IPS DF 6.9 (cell line): ENCODE measurements at regions not wholly inside any gene's neighbourhood (a gene's known extent, or its start where the extent isn't known, plus 50 kb on each side); places are given as distances from the start of the nearest gene placed in this dataset.

ENCODE experiments used
- DNase-seq: peaks from one replicate; pipeline ENCODE4 v3.0.0-alpha.2; 2013; ENCODE audit warnings: low read depth, low spot score
- H3K27ac ChIP-seq: one replicate; pipeline ENCODE4 v1.5.1; 2013; ENCODE audit warnings: low read length, control low read depth
- H3K27me3 ChIP-seq: 2 replicates; pipeline ENCODE4 v1.6.1; 2013; ENCODE audit warnings: mild to moderate bottlenecking, low read length; ENCODE audit not compliant: control insufficient read depth, insufficient read depth
- H3K36me3 ChIP-seq: 2 replicates; pipeline ENCODE4 v1.6.1; 2013; ENCODE audit warnings: low read length; ENCODE audit not compliant: control insufficient read depth, insufficient read depth
- H3K4me1 ChIP-seq: 2 replicates; pipeline ENCODE4 v1.6.1; 2013; ENCODE audit warnings: low read length; ENCODE audit not compliant: control insufficient read depth, insufficient read depth
- H3K4me3 ChIP-seq: 2 replicates; pipeline ENCODE4 v1.5.1; 2013; ENCODE audit warnings: mild to moderate bottlenecking, low read length
- H3K9me3 ChIP-seq: 2 replicates; pipeline ENCODE4 v1.6.1; 2013; ENCODE audit warnings: low read length, inconsistent platforms; ENCODE audit not compliant: control insufficient read depth, insufficient read depth
- WGBS: extraction: QIAGEN DNeasy Blood & Tissue Kit; methylation state at CpG from one replicate; pipeline ENCODE4 v1.1.7; 2013; ENCODE audit warnings: mixed read lengths, missing lambda C conversion rate; ENCODE audit not compliant: insufficient read length, insufficient coverage; 5-methylcytosine and 5-hydroxymethylcytosine counted together

DNA sequence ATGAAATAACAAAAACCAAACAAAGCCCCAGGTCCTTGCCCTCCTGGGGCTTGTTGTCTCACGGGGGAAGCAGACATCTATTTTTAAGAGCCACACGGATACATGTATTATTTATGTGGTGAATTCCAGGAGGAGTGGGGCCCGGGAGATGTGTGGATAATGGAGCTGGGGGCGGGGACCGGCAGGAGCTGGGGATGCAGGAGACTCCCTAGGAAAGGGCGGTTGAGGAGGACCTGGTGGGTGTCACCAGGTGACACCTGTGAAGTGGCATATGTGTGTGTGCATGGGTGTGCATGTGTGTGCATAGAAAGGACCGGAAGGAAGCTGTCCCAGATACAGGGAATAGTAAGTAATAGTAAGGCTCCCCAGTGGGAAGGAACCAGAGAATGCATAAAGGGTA lies 148.9 kb downstream of the URI1 start:
- H3K4me3 ChIP-seq = no peak overlapping the region
- DNase-seq = no peak
- no peaks in the 10 kb centered on the region for H3K9me3 ChIP-seq
- no peaks in the 10 kb centered on the region for H3K27me3 ChIP-seq
- no peaks in the 10 kb centered on the region for H3K36me3 ChIP-seq
- H3K27ac ChIP-seq = no peak overlapping the region
- no peaks in the 10 kb centered on the region for H3K4me1 ChIP-seq
- WGBS = no CpG with 5 or more reads among the region's 7 CpGs

DNA sequence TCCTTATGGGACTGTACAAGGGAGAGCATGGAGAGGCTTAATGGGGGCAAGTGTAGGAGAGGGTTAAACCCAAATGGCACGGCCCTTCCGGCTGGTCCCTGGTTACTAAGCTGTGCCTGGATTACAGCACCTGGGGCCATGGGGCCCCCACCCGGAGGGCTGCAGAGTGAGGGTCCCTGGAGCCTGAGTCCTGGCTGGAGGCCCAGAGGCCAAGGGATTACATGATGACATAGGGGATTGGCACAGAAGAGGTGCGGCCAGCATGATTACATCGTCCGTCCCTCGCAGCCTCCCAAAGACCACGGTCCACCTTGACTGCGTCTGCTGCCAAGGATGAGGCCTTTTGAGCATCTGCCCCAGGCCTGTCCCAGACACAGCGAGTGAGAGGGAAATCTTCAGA lies 149.4 kb downstream of the URI1 start:
- Histone ChIP-seq H3K4me1 (no peaks in the 10 kb centered on the region), H3K36me3 (no peaks in the 10 kb centered on the region), H3K27ac (no peak overlapping the region), H3K9me3 (no peaks in the 10 kb centered on the region), H3K27me3 (no peaks in the 10 kb centered on the region), H3K4me3 (no peak overlapping the region)
- WGBS = no CpG with 5 or more reads among the region's 10 CpGs
- DNase-seq = no peak

DNA sequence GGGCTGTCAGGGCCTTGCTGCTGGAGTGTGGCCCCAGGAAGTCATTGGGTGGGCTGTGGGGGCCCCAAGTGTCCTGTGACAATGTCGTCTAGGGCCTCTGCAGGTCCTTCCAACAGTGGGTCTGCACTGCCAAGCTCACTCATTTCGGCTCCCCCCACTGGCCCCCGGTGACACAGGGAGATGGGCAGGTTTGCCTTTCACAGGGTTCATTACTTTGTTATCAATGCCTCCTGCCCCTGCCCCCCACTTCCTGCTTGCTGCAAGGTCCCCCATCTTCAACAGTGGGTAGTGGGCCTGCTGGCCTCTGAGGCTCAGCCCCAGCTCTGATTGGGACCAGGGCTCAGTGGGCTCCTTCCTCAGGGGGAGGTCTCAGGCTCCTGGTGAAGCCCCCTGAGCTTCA lies 149.8 kb downstream of the URI1 start:
- Histone ChIP-seq H3K27me3 (no peaks in the 10 kb centered on the region), H3K4me3 (no peak overlapping the region), H3K9me3 (no peaks in the 10 kb centered on the region), H3K27ac (no peak overlapping the region), H3K4me1 (no peaks in the 10 kb centered on the region), H3K36me3 (no peaks in the 10 kb centered on the region)
- no peak for DNase-seq
- no CpG with 5 or more reads among the region's 3 CpGs for WGBS

DNA sequence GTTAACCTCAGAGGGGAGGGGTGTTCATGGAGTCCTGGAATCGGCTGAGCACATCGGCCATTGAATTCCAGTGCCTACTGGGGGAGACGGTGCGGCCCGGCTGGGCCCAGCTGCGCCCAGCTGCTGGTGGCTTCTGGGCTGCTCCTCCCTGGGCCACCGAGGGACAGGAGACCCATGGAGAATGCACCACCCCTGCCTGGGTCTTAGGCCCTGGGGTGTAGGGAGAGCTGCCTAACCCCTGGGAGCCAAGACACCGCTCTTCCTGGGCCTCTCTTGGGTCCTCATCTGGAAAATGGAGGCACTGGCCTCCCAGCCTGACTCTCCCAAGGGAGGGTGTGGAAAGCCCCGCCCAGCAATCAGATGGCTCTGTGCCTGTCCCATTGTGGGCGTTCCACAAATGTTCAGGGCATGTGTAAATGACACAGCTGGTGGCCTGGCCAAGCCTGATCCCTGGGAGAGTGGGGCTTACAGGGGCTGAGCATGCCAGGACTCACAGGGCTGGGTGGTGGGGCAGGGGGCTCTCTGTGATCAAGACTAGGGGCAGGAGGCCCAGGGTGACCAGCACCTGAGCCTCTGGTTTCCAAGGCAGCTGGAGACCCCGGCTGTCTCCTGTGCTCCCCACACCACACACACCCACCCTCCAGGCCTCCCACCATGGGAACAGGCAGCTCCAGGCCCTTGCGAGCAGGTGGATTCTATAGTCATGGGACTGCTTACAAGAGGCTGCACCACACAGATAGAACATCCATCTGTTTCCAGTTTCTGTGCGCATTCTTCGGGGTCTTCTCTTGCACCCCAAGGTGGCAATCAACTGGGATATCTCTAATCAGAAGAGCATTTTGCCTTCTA lies 150.9 kb downstream of the URI1 start:
- no peak overlapping the region for H3K4me3 ChIP-seq
- H3K27ac ChIP-seq = no peak overlapping the region
- no CpG with 5 or more reads among the region's 14 CpGs for WGBS
- H3K27me3 ChIP-seq = no peaks in the 10 kb centered on the region
- no peaks in the 10 kb centered on the region for H3K4me1 ChIP-seq
- no peak for DNase-seq
- no peaks in the 10 kb centered on the region for H3K9me3 ChIP-seq
- no peaks in the 10 kb centered on the region for H3K36me3 ChIP-seq

DNA sequence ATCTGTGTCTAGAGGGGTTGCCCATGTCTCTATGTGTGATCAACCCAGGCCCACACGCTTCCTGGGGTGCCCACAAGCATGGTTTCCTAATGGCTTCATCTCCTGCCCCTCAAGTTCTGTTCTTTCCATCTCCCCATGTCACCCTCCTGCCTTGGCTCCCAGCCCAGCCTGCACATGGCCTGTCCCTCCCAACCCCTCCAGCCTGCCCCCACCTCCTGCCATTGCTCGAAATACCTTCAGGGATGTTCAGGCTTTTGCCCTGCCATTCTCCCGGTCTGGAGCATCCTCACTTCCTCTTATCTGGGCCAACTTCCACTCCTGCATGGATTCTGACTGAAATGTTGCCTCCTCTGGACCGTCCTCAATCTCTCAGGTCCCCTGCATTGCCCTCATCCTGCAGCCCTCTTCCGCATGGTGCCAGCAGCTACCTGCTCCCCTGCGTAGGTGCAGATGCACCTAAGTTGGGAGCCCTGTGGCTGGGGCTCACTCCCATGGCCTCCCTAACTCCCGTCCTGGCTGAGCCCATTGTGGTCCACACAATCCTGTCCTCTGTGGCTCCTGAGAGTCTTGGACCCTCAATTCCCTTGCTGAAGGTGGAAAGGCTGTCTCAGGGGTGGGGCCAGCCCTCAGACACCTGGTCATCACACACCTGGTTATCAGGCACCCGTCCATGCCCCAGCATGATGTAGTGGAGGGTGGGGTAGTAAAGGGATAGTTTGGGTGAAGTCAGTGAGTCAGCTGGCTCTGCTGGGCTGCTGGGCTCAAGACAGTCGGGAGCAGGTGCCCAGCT lies 152.1 kb downstream of the URI1 start:
- no peak overlapping the region for H3K4me3 ChIP-seq
- no CpG with 5 or more reads among the region's 9 CpGs for WGBS
- no peaks in the 10 kb centered on the region for H3K27me3 ChIP-seq
- H3K4me1 ChIP-seq = no peaks in the 10 kb centered on the region
- H3K9me3 ChIP-seq = no peaks in the 10 kb centered on the region
- no peak for DNase-seq
- H3K27ac ChIP-seq = no peak overlapping the region
- no peaks in the 10 kb centered on the region for H3K36me3 ChIP-seq

DNA sequence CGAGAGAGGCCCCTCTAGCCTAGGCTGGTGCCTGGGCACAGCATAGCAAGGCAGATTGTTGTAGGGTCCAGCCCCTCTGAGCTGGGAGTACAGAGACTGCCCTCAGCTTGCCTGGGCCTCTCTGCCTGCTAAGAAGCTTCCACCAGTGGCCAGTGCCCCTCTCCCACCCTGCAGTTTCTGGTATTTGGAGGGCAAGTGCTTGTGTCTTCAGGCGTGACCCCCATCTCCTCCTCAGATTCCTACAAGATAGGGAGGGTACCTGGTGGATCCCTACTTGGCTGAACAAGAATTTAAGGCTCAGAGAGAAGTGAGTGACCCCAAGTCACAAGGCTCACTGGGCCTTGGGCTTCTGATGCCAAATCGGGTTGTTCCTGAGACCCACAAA lies 152.7 kb downstream of the URI1 start:
- WGBS = no CpG with 5 or more reads among the region's 3 CpGs
- H3K4me1 ChIP-seq = no peaks in the 10 kb centered on the region
- H3K27ac ChIP-seq = no peak overlapping the region
- no peak overlapping the region for H3K4me3 ChIP-seq
- H3K9me3 ChIP-seq = no peaks in the 10 kb centered on the region
- H3K27me3 ChIP-seq = no peaks in the 10 kb centered on the region
- H3K36me3 ChIP-seq = no peaks in the 10 kb centered on the region
- DNase-seq = no peak

DNA sequence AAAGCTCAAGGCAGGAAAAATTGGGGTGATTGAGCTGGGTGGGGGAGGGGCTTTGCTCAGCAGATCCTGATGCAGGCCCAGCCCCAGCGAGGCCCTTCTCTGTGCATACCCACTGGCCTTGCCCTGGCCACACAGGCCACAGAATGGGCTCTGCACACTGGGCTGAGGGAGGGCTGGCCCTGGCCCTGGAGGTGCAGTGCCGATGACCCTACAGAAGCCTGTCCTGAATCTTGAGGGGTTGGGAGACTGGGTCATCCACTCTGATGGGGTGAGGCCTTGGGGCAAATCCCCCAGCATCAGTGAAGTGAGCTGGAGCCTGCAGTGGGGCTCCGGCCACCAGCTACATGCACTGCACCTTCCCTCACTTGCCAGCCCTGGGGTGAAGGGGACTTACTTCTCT lies 153.1 kb downstream of the URI1 start:
- no peaks in the 10 kb centered on the region for H3K27me3 ChIP-seq
- DNase-seq = no peak
- H3K4me3 ChIP-seq = no peak overlapping the region
- H3K9me3 ChIP-seq = no peaks in the 10 kb centered on the region
- H3K4me1 ChIP-seq = no peaks in the 10 kb centered on the region
- whole genome bisulfite sequencing = no CpG with 5 or more reads among the region's 3 CpGs
- no peak overlapping the region for H3K27ac ChIP-seq
- no peaks in the 10 kb centered on the region for H3K36me3 ChIP-seq

DNA sequence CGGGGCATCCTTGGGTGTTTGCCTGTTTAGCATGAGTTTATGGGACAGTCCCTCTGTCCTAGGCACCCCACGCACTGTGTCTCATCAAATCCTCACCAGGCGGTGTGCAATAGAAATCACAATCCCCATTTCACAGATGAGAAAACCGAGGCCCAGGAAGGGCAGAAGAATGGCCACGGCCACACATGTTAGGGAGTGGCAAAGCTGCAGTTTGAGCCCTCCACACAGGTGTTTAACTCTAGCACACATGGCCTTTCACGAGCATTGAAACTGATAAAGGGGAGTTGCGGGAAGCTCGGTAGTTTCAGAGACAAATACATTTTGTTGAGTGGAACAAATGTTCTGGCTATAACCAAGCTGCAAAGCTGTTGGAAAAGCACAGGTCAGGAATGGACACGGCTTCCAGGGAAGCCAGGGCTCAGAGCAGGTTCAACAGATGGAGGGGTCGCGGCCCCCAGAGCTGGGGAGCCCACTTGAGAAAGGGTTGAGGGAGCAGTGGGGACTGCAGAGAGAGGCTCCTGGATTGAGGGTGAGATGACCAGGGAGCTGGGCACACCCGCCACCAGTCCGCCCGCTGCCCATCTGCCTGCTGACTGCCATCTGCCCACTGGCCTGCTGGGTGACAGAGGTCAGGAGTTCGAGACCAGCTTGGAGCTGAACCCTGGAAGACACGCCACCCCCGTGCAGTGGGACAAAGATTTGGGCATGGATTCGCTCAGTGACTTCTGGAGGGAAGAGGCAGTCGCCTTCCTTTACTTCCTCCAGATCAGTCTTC lies 154.7 kb downstream of the URI1 start:
- Histone ChIP-seq H3K27ac (no peak overlapping the region), H3K9me3 (no peaks in the 10 kb centered on the region), H3K27me3 (no peaks in the 10 kb centered on the region), H3K4me3 (no peak overlapping the region), H3K4me1 (no peaks in the 10 kb centered on the region), H3K36me3 (no peaks in the 10 kb centered on the region)
- WGBS = no CpG with 5 or more reads among the region's 19 CpGs
- no peak for DNase-seq

DNA sequence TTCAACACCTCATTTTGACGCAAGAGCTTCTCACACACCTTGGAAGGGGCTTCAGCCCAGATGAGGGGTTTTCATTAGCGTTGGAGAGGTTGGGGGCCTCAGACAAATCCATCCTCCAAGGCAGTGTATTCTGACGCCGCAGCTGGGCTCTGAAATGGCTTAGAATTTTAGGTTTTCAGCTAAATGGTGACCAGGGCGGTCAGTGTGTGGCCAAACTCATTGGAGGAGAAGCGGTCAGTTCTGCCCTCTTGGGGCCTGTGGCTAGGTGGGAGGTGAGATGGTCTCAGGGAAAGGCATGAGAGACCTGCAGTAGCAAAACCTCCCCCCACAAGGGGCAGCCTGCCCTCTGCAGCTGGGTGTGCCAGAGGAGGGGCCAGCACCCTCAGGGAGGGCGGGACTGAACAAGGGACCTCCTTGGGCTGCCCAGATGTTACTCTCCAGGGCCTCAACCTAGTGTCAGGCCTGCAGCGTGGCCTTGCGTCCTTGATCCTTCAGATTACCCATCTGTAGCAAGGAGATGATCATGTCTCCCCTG lies 155.8 kb downstream of the URI1 start:
- no peaks in the 10 kb centered on the region for H3K27me3 ChIP-seq
- WGBS = no CpG with 5 or more reads among the region's 9 CpGs
- DNase-seq = no peak

DNA sequence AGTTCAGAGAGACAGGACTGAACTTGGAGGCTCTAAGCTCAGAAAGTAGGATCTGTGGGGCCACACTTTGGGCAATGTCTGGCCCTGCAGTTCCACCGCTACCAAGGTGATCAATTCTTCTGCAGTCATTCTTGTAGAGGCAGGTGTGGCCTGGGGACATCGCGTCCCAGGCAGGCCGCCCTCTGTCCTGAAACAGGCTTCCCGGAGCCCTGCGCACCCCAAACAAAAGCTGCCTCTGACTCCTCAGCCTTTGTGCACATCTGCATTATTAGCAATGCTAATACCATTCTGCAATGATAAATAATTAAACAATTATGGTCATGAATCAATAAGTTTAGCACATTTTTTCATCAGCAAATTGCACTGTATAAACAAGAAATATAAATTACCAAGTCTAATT lies 160.2 kb downstream of the URI1 start:
- no peaks in the 10 kb centered on the region for H3K27me3 ChIP-seq
- H3K27ac ChIP-seq = no peak overlapping the region
- no peaks in the 10 kb centered on the region for H3K9me3 ChIP-seq
- H3K4me3 ChIP-seq = no peak overlapping the region
- no peaks in the 10 kb centered on the region for H3K4me1 ChIP-seq
- H3K36me3 ChIP-seq = no peaks in the 10 kb centered on the region
- no CpG with 5 or more reads among the region's 6 CpGs for WGBS
- DNase-seq = no peak

More for the DNA sequence above, 155.8 kb downstream of the URI1 start:
- H3K4me3 ChIP-seq = no peak overlapping the region
- H3K36me3 ChIP-seq = no peaks in the 10 kb centered on the region
- H3K4me1 ChIP-seq = no peaks in the 10 kb centered on the region
- no peak overlapping the region for H3K27ac ChIP-seq
- no peaks in the 10 kb centered on the region for H3K9me3 ChIP-seq
